GM19025 (cell line): ENCODE measurements at regions not wholly inside any gene's neighbourhood (a gene's known extent, or its start where the extent isn't known, plus 50 kb on each side); places are given as distances from the start of the nearest gene placed in this dataset.
"Not testable (repeated sequence)": the region's sequence is repeated elsewhere in the genome, so short reads cannot be mapped to it uniquely, and the experiment has no call there.

Experiments
- ATAC-seq: cut with Tn5 transposase; IDR thresholded peaks from one replicate; pipeline ENCODE4 v1.9.1; 2021; ENCODE audit warnings: mild to moderate bottlenecking, low read depth, moderate library complexity; ENCODE audit not compliant: unreplicated experiment

DNA sequence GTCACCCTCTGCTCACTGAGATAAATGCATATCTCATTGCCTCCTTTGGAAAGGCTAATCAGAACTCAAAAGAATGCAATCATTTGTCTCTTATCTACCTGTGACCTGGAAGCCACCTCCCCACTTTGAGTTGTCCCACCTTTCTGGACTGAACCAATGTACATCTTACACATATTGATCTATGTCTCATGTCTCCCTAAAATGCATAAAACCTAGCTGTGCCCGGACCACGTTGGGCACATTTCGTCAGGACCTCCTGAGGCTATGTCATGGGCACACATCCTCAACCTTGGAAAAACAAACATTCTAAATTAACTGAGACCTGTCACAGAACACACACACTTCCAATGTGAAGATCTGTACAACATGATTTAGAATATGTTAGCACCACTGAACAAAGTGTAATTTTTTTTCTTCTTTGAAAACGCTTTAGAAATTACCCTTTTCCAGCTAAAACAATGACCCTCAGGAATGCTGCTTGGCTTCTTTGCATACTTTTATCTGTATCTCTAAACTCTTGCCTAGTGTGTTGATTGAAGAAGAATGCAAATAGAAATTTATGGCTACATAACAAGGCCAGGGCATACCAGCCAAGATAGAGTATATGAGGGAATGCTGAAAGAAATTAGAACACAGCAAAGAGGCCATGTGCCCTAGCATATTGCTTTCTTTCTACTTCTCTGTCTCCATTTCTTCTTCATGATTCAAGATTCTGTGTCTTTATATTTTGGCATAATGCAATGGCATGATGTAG, 84.6 kb upstream of the DST start:
- no peak for ATAC-seq

DNA sequence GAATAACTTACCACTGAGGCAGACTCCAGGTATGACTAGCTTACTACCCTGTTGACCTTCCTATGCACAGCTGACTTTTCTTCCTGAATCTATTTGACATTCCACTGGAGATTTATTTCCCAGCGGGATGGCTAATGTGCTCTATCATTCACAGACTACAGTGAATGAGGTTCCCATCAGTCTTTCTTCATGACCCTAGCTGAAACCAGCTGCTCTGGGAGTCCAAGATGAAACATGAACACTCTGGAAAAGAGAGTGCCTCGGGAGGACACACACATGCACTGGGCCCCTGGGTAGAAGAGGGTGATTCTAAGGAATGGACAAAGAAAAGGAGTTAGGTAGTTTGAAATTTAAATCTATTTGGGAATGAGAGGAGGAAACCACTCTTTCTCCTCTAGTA, 82.6 kb upstream of the DST start:
- no peak for ATAC-seq

DNA sequence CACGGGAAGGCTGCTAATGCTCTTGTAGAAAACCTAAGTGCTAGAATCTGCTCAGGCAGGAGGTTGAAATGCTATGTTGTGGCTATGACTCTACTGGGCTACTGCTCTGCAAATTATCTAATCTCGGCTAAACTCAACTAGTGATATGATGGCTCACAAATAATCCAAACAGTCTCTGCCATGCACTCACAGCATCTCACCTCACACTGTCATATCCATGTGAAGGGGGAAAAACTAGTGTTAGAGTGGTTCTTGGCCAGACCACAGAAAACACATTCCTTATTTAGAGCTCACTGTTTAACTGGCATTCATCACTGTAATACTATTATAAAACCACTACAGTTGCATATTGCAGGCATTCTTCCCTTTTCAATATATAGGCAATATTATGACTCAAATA, 81.8 kb upstream of the DST start:
- ATAC-seq = no peak

DNA sequence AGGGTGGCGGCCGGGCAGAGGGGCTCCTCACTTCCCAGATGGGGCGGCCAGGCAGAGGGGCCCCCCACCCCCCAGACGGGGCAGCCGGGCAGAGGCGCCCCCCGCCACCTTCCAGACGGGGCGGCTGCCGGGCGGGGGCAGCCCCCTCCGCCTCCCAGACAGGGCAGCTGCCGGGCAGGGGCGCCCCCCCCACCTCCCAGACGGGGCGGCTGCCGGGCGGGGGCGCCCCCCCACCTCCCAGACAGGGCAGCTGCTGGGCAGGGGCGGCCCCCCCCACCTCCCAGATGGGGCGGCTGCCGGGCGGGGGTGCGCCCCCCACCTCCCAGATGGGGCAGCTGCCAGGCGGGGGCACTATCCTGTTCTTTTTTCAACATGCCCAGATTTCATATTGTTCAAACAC, 78.2 kb upstream of the DST start:
- no peak for ATAC-seq

DNA sequence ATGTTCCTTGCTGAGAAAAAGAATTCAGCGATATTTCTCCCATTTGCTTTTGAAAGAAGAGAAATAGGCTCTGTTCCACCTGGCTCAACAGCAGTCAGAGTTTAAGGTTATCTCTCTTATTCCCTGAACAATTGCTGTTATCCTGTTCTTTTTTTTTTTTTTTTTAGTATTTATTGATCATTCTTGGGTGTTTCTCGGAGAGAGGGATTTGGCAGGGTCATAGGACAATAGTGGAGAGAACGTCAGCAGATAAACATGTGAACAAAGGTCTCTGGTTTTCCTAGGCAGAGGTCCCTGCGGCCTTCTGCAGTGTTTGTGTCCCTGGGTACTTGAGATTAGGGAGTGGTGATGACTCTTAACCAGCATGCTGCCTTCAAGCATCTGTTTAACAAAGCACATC, 77.5 kb upstream of the DST start:
- ATAC-seq = not testable (repeated sequence)

DNA sequence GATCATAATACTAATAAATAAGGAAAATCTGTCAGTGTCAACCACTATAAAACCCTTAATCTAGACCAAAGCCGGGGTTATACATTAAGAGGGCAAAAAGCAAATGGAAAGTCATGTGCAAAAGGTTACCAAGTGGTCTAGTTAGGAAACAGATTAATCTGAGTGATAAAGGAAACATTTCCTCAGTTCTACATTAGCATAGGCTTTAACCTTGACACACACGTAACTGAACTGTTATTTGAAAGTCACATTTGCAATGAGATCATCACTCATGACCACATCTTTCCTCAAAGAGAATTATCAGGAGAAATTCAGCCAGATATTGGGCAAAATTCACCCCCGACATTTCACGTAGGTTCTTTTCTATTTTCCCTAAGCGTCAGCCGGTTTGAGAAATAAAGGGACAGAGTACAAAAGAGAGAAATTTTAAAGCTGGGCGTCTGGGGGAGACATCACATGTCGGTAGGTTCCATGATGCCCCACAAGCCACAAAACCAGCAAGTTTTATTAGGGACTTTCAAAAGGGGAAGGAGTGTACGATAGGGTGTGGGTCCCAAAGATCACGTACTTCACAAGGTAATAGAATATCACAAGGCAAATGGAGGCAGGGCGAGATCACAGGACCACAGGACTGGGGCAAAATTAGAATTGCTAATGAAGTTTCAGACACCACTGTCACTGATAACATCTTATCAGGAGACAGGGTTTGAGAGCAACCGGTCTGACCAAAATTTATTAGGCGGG, 76.8 kb upstream of the DST start:
- ATAC-seq = not testable (repeated sequence)

DNA sequence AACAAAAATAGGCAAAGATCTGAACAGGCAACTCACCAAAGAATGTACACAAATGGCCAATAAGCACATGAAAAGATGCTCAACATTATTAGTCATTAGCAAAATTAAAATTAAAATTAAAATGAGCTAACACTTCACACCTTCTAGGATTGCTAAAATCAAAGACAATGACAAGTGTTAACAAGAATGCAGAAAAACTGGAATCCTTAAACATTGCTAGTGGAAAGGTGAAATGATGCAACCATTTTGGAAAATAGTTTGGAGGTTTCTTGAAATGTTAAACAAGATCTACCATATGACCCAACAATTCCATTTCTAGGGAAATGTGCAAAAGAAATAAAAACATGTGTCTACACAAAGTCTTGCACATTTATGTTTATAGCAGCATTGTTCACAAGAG, 75.5 kb upstream of the DST start:
- no peak for ATAC-seq

DNA sequence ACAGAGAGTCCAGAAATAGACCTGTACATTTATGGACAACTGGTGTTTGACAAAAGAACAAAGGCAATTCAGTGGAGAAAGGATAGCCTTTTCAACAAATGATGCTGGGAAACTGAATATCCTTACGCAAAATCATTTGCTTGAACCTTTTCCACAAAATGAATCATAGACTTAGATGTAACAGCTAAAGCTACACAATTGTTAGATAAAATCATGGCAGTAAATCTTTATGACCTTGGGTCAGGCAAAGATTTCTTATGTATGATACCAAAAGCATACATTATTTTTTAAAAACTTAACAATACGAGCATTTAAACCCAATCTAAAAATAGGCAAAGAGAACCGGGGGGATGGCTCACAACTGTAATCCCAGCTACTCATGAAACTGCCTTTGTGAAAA, 73.5 kb upstream of the DST start:
- no peak for ATAC-seq

DNA sequence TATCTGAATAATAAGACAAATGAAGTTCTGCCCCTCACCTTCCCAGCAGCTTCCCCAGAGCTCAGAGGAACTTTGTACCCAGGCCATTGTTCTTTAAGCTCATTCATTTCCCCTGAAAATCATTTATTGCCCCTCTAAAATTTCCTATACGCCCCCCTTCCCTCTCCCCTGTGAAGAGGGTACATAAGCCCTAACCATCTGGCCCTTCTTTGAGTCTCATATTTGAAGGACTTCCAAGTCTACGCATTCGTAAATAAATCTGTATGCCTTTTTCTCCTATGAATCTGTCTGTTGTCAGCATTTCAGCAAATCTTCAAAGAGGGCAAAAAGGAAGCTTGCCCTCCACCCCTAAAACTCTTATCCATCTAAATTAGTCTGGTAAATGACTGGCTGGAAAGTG, 73.1 kb upstream of the DST start:
- ATAC-seq = no peak

DNA sequence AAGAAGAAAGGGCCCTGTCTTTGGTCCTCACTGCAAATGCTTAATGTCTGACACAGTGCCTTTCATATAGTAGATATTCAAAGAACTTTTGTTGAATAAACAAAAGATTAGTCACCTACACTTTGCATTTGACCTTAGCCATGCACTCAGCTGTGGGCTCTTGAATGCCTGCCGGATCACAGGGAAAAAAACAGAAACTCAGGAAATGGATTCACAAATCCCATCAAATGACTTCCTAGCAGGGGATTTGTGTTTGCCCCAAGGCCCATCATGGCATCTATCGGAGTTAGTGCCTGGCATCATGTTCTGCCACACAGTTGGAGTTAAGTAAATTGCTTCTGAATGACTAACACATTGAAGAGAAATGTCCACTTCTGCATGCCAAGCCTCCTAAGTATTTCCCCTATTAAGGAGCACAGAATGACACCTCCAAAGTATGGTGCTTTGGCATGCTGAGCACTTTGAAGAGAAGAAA, 72.3 kb upstream of the DST start:
- no peak for ATAC-seq

DNA sequence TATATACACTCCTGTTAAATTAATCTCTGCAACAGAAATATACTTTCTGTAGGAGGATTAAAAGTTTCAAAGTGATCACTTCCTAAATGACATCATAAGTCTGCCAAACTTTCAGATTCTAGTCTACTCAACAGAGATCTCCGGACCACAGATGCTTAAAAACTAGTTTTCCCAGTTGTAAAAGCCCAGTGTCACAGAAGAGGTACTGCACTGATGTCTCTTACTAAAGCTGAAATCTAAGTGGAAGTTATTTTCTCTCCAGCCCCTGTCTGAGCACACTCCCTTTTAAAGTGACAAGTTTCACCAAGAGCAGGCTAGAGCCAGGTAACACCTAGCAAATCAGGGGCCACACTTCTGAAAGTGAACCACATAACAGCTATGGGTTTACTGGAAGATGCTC, 71.6 kb upstream of the DST start:
- no peak for ATAC-seq

DNA sequence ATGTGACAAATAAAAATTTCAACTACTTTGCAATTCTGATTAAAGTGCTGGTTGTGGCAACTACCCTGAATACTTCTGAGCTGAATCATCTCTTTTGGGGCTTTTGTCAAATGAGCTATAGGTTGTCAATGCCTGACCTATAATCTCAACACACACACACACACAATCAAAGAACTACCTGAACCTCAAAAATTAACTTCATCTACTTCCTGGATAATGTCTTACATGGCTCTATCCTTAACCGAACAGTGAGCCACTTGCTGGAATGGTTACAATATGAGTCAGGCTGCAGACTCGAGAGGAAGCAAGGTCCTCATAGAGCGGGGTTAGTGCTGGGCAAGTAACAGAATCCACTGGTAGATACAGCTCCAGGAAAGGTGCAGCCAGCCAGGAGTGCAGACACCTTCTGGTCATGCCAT, 70.6 kb upstream of the DST start:
- no peak for ATAC-seq

DNA sequence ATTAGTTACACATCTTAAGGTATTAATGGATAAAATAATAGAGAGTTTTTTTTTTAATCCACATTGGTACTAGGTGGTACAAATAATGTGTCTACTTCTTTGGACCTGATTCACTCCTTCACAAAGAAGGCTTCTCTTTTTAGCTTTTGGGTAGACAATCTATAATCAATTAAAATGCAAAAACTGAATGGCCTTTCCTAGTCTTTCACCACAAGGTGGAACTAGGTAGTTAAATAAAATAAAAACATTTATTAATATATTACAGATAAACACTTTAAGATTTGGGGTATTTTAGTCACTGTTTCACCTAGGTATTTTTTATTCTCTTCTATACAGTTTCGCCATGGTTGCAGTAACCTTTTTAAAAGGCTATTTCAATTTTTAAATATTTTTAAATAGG, 68.3 kb upstream of the DST start:
- ATAC-seq = no peak

DNA sequence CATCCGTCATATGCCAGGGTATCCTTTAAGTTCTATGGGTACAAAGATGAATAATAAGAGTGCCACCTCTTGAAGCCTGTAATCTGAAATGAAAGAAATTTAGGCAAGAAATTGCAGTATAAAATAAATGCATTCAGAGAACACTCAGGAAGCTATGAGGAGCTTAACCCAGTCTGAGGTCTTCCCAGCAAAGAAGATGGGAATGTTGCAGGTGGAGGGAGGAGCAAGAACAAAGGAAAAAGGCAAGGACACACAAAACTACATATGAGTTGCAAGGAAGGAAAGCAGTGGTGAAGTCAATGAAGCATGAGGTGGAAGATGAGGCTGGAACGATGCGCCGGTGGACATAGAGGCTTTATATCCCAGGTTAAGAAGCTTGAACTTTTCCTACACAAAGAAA, 67.0 kb upstream of the DST start:
- no peak for ATAC-seq

DNA sequence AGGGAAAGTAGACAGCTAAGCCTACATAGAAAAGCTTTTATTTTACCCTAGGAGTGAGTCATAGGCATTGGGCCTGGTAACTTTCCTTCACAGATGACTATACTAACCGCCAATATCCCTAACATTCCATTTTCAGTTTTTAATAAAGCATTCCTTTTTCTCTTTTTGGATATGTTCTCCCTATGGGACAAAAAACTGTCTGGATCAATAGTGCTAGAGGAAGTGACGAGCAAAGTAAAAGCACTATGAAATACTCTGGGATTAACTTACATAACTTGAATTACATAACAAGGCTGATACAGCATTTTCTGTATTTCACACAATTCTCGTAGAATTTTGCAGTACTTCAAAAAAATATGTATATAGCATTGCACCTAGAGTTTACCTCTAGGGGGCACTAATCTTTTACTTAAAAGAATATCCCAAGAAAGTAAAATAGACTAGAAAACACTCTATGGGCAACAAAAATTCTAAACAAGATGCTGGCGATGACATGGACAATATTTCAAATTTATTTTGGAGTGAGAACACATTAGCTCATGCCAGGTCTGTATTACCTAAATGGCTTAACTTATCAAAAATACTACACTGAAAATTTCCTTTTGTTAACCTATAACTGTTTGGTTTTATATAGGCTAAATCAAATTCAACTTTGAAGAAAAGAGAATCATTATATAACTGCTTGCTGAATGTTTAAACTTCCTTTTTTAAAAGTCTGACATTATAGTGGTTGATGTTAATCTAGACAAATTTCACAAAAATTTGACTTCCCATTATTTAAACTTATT, 66.3 kb upstream of the DST start:
- ATAC-seq = no peak

DNA sequence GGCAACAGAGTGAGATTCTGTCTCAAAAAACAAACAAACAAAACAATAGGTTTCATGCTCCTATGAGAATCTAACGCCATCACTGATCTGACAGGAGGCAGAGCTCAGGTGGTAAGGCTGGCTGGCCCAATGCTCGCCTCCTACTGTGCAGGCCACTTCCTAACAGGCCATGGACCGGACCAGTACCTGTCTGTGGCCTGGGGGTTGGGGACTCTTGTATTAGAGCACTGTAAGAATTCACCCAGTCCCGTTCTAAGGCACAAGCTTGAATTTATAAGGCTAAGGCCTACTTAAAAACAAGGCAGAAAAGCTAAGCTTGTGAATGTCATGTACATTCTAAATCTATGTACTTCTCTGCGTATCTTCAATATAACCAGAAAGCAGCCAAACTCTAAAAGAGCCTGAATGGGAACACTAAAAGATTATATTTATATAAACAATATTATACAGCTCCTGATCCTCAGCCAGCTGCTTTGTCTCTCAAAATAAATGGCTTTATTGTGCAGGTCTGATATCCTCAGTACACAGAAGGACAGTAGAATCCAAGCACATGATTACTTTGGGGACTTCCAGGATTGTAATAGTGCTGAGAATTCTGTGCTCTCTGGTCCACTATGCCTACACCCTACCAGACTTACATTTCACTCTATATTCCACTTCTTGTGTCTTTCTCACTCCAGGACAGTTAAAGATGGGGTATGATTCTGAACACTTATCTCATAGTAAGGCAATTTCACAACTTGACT, 64.5 kb upstream of the DST start:
- ATAC-seq = no peak

DNA sequence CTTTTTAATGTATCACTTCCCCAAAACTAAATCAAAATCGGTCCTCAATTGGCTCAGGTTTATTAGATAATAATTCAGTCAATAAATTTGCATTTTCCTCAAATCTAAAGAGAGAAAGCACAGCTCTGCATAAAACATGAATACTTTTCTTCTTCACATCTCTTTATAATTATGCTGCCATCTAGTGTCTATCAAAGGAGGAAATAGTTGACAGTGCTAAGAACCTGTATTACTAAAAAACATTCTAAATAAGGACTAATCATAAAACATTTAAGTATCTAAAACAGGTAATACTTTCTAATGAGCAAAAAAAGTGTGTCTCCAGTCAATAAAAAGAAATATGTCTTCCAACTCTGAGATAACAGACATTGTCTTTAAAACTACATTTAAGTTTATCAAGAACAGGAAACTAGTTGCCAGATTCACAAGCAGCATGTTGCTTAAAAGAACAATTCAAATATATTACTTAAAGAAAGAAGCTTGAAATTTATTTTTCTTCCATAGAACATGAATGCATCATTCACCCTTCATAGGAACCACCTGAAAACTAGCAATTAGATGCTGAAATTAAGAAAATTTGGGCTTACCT, 56.5 kb upstream of the DST start:
- no peak for ATAC-seq

DNA sequence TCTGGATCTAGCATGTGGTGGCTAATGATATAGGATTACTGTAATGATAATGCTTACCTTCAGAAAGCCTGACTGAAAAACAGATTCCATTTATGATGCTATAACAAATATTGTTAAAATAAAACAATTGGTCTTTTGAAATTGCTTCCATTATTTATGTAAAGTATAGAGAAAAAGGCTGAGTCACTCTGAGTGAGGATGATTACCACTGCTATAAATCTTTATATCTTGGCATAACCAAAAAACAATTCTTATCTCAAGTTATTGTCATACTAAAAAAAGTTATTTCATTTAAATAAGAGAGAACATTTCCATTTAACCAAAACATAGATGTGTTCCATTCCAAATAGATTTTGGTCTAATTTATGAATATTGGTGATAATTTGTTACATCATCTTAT, 53.0 kb upstream of the DST start:
- no peak for ATAC-seq

DNA sequence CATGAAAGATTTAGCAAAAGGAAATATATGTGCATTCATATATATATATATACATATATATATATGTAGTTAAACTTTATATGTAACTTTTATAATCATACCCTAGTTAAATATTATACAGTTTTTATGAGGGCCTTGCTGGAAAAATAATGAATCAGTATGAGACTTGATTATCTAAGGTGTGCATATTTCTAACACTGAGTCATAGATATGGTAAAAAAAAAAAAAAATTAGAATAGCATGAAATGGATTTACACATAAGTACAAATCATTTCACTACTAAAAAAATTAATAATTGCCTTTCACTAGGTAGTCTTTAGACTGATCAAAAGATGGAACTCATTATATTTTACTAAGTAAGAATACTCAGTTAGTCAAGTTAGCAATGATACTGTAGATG, 51.3 kb upstream of the DST start:
- ATAC-seq = no peak

DNA sequence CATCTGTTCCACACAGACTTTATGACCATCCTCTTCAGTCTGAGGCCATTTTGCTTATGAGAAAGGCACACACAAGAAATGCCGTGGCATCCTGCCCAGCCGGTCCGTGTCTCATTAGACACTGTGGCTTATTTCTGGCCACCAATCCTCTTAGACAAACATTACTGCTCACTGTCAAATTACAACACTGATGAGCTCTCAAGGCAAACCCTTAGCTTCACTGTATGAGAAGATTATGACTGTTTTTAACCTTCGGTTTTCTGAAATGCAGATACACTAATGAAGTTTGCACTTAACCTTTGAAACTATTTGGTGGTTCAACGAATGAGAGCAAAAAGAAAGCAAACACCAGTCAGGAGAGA, 50.5 kb upstream of the DST start:
- ATAC-seq = no peak
